T1000 (cell line): ENCODE measurements at regions not wholly inside any gene's neighbourhood (a gene's known extent, or its start where the extent isn't known, plus 50 kb on each side); places are given as distances from the start of the nearest gene placed in this dataset.

Experiments
- DNase-seq: peaks from one replicate; lab custom pipeline; 2025; ENCODE audit warnings: mixed read lengths; lab: John Stamatoyannopoulos, UW

DNA sequence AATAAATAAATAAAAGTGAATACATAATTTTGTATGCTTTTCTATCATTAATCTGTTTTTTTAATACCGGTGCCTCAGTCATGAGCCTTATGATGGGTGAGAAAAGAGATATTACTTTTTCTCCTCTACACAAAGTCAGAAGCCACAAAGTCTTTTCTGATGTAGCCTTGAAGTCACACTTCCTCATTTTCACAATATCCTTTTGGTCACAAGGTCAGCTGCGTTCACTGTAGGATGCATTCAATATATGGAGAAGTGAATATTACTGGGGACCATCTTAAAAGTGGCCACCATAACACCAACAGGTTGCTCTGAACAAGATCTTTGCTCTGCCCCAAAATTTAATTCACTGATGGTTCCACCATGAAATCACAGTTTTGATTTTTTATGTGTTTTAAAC, 83.3 kb upstream of the TNR start:
- no peak for DNase-seq

DNA sequence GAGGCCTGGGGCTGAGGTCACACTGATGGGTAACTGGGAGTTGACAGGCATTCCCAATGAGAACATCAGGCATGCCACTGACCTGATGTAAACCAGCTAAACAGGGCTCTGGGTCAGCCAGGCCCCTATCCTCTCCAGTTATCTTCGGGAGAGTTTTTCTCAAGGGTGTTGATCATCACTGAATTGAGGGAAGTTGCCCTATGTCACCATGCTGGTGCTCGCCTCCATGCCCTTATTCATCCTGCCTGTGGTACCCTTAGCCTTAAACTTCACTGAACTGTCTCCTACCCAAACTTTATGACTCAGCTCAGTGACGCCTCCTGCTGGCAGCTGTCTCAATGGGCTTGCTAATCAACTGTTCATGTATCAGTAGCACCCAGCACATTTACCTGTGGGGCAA, 80.7 kb upstream of the TNR start:
- no peak for DNase-seq

GRCh38 chr1:175823406-175823805, 80.0 kb upstream of the TNR start:
- DNase-seq: no peak

DNA sequence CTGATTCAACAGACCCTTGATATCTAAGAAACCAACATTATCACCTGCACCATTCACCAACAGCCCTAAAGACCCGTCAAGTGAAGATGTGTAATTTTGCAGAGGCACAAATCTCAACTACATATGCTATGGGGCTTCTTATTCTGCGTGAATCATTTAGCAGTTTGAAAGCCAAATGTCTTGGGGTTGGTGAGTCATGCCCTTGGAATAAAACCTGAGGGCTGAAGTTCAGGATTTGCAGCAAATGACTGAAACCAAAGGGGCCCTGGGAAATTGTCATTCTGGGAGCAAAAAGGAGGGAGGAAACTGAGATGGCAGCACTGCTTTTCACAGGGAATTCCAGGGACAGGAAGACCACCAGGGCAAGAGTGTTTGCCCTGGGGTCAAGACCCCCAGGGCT, 79.2 kb upstream of the TNR start:
- no peak for DNase-seq

DNA sequence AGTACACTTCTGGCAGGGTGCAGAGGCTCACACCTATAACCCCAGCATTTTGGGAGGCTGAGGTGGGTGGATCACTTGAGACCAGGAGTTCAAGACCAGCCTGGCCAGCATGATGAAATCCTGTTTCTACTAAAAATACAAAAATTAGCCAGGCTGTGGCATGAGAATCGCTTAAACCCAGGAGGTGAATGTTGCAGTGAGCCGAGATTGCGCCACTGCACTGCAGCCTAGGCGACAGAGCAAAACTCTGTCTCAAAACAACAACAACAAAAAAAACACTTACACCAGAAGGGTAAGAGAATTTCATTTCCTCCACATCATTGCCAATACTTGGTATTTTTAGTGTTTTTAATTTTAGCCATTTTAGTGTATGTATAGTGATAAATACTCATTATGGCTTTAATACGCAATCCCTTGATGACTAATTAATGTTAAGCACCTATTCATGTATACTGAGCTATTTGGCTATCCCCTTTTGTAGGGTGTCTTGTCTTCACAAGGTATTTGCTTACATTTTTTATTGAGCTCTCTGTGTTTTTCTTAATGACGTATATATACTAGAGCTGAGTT, 77.1 kb upstream of the TNR start:
- DNase-seq: no peak

DNA sequence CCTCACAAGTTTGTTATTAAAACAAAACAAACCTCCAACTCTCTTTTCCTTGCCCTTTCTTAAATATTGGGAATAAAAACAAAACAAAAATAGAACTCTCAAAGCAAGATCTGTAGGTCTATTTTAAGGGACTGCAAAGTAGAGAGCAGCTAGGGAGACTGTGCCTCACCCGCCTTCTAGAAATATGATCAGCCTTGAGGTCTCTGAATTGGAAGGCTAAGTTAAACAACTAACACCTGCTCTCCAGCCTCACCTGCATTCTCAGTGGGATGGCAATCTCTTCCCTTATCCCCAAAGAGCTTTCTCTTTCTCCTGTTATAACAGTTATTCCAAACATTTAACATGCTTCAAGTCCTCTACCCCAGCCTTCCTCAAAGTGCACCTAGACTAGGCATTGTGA, 75.5 kb upstream of the TNR start:
- no peak for DNase-seq

DNA sequence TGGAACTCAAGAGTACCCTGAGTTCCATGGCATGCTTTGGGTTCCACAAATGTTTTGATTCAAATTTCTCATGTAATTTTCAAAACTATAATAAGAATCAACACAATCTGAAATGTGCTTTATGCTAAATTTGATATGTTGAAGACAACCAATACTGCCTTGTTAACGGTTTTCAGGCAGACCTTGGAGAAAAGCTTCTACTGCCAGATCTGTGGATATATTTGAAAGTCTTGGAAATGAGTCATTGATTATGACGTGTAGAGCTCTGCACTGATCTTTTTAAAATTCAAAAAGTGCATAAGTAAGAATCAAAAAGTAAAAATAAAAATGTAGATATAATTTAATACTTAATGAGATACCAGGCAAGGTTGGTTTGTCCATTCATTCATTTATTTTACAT, 74.0 kb upstream of the TNR start:
- DNase-seq: no peak

DNA sequence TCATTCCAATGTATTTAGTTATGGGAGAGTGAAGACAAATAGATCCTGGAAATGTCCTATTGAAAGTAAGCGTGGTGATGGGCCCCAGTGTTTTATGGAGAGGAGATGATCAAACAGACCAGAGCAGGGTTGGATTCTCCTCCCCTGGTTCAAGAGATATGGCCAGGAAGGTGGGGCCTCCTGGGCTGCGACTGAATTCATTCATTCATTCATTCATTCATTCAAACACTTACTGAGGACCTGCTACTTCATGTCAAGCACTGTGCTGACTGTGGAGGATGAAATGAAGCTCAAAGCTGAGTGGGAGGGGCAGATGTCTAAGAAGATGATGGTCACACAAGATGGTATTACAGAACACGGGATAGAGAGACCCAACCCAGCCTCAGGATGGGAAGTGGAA, 71.5 kb upstream of the TNR start:
- DNase-seq: no peak

- no peak for DNase-seq
Measured at GRCh38 chr1:175812936-175813335, 69.5 kb upstream of the TNR start.

- no peak for DNase-seq
Measured at GRCh38 chr1:175810305-175810704, 66.9 kb upstream of the TNR start.

GRCh38 chr1:175808999-175809398, 65.6 kb upstream of the TNR start:
- no peak for DNase-seq

GRCh38 chr1:175808573-175808972, 65.2 kb upstream of the TNR start:
- DNase-seq: no peak

DNA sequence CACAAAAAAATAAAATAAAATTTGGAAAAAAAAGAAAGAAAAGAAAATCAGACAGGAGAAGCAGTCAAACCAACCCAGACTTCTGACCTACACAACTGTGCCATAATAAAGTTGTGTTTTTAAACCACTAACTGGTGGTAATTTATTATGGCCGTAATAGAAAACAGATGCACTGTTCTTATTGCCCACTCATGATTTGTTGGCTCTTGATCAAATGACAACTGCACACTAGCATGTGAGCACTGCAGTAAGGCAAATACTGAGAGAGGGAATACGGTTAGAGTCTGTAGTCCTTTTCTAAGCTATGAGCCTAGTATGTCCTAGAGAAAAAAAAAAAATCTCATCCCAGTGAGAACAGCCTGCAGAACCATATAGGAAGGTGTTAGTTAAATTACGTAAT, 61.2 kb upstream of the TNR start:
- no peak for DNase-seq

GRCh38 chr1:175803413-175803812, 60.0 kb upstream of the TNR start:
- DNase-seq: no peak

DNA sequence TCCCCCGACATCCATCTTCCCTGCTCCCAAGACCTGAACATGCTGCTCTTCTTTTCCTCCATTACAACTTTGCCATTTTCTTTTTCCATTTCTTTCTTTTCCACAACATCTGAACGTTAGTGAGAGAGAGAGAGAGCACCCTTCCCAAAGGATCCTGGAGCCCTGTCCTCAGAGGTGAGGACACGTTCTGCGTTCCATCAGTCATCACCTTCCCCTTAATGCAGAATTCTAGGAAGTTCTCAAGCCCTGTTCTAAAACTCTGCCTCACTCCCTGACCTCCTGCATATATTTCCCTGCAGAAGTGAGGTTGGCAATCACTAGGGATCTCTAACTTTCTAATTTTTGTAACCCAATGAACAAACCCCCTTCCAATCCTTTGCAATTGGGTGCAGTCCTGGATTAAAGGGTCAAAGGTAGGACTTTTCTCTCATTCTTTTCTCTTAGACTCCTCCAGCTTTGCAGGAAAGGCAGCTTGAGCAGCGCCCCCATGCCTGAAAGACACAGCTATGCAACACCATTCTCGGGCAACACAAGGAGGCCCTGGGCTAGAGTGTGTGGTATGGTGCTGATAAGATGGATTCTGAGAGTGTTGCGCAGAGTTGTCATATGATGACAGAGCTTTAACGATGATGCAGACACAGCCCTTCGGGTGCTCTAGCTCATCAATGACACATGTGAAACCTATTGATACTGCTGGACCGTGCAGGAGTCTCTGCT, 59.2 kb upstream of the TNR start:
- DNase-seq: no peak

GRCh38 chr1:175801979-175802378, 58.6 kb upstream of the TNR start:
- no peak for DNase-seq

DNA sequence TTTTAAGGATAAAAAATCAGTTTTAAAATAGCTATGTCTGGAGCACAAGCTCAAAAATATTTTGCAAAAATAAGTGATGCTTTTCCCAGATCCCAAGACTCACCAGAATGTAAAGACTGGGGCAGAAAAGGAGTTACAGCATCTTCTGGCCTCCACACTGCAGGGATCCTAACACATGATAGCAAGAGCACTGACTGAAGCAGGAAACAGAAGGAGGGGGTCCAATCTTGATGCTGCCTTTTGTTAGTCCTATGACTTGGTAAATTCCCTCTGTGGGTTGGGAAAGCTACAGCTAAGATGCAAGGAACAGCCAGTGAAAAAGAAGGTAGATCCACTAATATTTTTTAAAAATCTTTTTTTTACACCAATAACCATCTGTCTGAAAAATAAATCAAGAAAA, 54.2 kb upstream of the TNR start:
- no peak for DNase-seq

GRCh38 chr1:175794586-175794985, 51.2 kb upstream of the TNR start:
- no peak for DNase-seq

- DNase-seq: no peak
Measured at GRCh38 chr1:175793617-175794016, 50.2 kb upstream of the TNR start.
